Keratinocyte (primary cell): ENCODE measurements at regions not wholly inside any gene's neighbourhood (a gene's known extent, or its start where the extent isn't known, plus 50 kb on each side); places are given as distances from the start of the nearest gene placed in this dataset.

Source experiments
- DNase-seq: peaks from one replicate; pipeline ENCODE4 v3.0.0-alpha.2; 2011; ENCODE audit warnings: low read depth, missing footprints, low spot score
- FAIRE-seq: peaks from 2 replicates; lab custom pipeline; 2011; peaks lifted over from hg19 to GRCh38; lab: Jason Lieb, UNC
- H2AFZ ChIP-seq: 2 replicates; pipeline ENCODE4 v1.6.0; 2012; ENCODE audit warnings: low read length, control low read depth, inconsistent platforms; ENCODE audit not compliant: control insufficient read depth
- H3K27ac ChIP-seq: 2 replicates; pipeline ENCODE4 v1.5.1; 2011; ENCODE audit warnings: low read length; ENCODE audit not compliant: control insufficient read depth, insufficient read depth
- H3K27me3 ChIP-seq: 3 replicates; pipeline ENCODE4 v1.6.0; 2011; ENCODE audit warnings: low read length; ENCODE audit not compliant: control insufficient read depth, insufficient read depth; ENCODE audit errors: extremely low read depth
- H3K36me3 ChIP-seq, 2 experiments: 2 replicates in 1 of 2; 3 replicates in 1 of 2; pipeline ENCODE4 v1.5.1; 2011; ENCODE audit warnings: low read length in 2 of 2, mild to moderate bottlenecking in 1 of 2; ENCODE audit not compliant: control insufficient read depth in 2 of 2, insufficient read depth in 2 of 2; ENCODE audit errors: extremely low read depth in 1 of 2
- H3K4me1 ChIP-seq: 3 replicates; pipeline ENCODE4 v1.5.1; 2011; ENCODE audit warnings: low read length; ENCODE audit not compliant: control insufficient read depth, insufficient read depth; ENCODE audit errors: extremely low read depth
- H3K4me2 ChIP-seq: 3 replicates; pipeline ENCODE4 v1.6.0; 2011; ENCODE audit warnings: low read depth, low read length; ENCODE audit not compliant: control insufficient read depth, insufficient read depth; ENCODE audit errors: extremely low read depth
- H3K4me3 ChIP-seq, 3 experiments: fragments of 200-600 bp in 1 of 3; sonication (generic) in 1 of 3; 2 replicates in 2 of 3; 3 replicates in 1 of 3; pipeline ENCODE4 v1.5.1; 2011 to 2016; ENCODE audit warnings: low read length in 3 of 3, mild to moderate bottlenecking in 3 of 3, control low read depth in 2 of 3, inconsistent platforms in 1 of 3, low read depth in 1 of 3, mixed read lengths in 1 of 3, mixed run types in 1 of 3, moderate library complexity in 1 of 3; ENCODE audit not compliant: control insufficient read depth in 2 of 3, insufficient read depth in 2 of 3; ENCODE audit errors: extremely low read depth in 1 of 3
- H3K79me2 ChIP-seq: 2 replicates; pipeline ENCODE4 v1.6.0; 2012; ENCODE audit warnings: low read length; ENCODE audit not compliant: control insufficient read depth, insufficient read depth
- H3K9ac ChIP-seq: 3 replicates; pipeline ENCODE4 v1.6.0; 2011; ENCODE audit warnings: low read length; ENCODE audit not compliant: control insufficient read depth, insufficient read depth; ENCODE audit errors: extremely low read depth
- H3K9me1 ChIP-seq: 3 replicates; pipeline ENCODE4 v1.6.0; 2011; ENCODE audit warnings: low read length; ENCODE audit not compliant: control insufficient read depth, insufficient read depth; ENCODE audit errors: extremely low read depth
- H3K9me3 ChIP-seq: 2 replicates; pipeline ENCODE4 v1.5.1; 2012; ENCODE audit warnings: low read depth, low read length; ENCODE audit not compliant: control insufficient read depth
- H4K20me1 ChIP-seq: 3 replicates; pipeline ENCODE4 v1.6.0; 2011; ENCODE audit warnings: low read length; ENCODE audit not compliant: control insufficient read depth, insufficient read depth; ENCODE audit errors: extremely low read depth
- EZH2 ChIP-seq: IDR thresholded peaks from one replicate; pipeline ENCODE4 v1.6.1; 2012; ENCODE audit warnings: inconsistent platforms, mild to moderate bottlenecking, low read length, moderate library complexity
- dilution Hi-C: fragments of 300-500 bp; cut with MboI; formaldehyde crosslinking; loops from one replicate; pipeline ENCODE4 v1.7.0; 2020; ENCODE audit warnings: low sequenced_read_pairs; ENCODE audit not compliant: extremely low pct_ligation_motif_present
- TF ChIP-seq, protein P1 (sequence below), 3 experiments: IDR thresholded peaks in 1 of 3; conservative IDR thresholded peaks in 1 of 3; optimal IDR thresholded peaks in 1 of 3; 2 replicates in 2 of 3; 3 replicates in 1 of 3; pipeline versions ENCODE3 to v1.5.1; 2011; ENCODE audit warnings: low read length in 3 of 3, mild to moderate bottlenecking in 3 of 3, moderate library complexity in 2 of 3, control low read depth in 1 of 3, inconsistent platforms in 1 of 3; ENCODE audit not compliant: insufficient read depth in 2 of 3; ENCODE audit errors: extremely low read depth in 1 of 3

DNA sequence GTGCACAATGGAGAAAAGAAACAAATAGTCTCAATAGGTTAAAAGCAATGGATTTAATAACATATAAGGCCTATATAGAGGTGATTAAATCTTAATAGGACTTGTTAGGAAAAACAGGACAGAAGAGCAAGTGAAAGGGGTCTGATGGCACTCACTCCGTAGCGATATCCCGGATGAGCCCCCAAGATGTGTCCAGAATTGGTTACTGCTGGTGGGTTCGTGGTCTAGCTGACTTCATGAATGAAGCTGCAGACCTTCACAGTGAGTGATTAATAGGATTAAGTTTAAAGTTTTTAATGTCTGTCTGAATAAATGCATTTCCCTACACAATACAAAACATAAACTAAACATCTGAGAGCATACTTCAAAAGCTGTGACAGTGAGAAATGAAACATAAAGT is 110.4 kb upstream of the FAM174A start:
- H3K27me3 ChIP-seq = no peaks in the 10 kb centered on the region

GRCh38 chr5:100424017-100424416 is 111.2 kb upstream of the FAM174A start:
- no peak overlapping the region for H3K9ac ChIP-seq
- no peaks in the 10 kb centered on the region for H3K79me2 ChIP-seq
- no peaks in the 10 kb centered on the region for H3K27me3 ChIP-seq
- H2AFZ ChIP-seq = no peak overlapping the region
- H3K4me3 ChIP-seq = no peak overlapping the region
- no peaks in the 10 kb centered on the region for H3K36me3 ChIP-seq
- no peak for DNase-seq
- TF ChIP-seq, protein P1, sequence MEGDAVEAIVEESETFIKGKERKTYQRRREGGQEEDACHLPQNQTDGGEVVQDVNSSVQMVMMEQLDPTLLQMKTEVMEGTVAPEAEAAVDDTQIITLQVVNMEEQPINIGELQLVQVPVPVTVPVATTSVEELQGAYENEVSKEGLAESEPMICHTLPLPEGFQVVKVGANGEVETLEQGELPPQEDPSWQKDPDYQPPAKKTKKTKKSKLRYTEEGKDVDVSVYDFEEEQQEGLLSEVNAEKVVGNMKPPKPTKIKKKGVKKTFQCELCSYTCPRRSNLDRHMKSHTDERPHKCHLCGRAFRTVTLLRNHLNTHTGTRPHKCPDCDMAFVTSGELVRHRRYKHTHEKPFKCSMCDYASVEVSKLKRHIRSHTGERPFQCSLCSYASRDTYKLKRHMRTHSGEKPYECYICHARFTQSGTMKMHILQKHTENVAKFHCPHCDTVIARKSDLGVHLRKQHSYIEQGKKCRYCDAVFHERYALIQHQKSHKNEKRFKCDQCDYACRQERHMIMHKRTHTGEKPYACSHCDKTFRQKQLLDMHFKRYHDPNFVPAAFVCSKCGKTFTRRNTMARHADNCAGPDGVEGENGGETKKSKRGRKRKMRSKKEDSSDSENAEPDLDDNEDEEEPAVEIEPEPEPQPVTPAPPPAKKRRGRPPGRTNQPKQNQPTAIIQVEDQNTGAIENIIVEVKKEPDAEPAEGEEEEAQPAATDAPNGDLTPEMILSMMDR (optimal IDR thresholded peaks at IDR 0.05 in 1 of 3, IDR thresholded peaks at IDR 0.05 in 1 of 3, conservative IDR thresholded peaks at IDR 0.05 in 1 of 3; ENCODE audit: extremely low read depth in 1 of 3, insufficient read depth in 2 of 3, low read length in 3 of 3) = no peak
- no peak for TF ChIP-seq EZH2
- H3K4me1 ChIP-seq = no peaks in the 10 kb centered on the region
- H4K20me1 ChIP-seq = no peaks in the 10 kb centered on the region
- H3K27ac ChIP-seq = no peak overlapping the region
- peaks cover 3% of the 10 kb centered on the region for H3K9me3 ChIP-seq
- FAIRE-seq = no peak
- no peak overlapping the region for H3K4me2 ChIP-seq
- no peaks in the 10 kb centered on the region for H3K9me1 ChIP-seq
- dilution Hi-C loops = no loop called here

More for the DNA sequence above, 110.4 kb upstream of the FAM174A start:
- H3K9me1 ChIP-seq = no peaks in the 10 kb centered on the region
- H3K79me2 ChIP-seq = no peaks in the 10 kb centered on the region
- no peak overlapping the region for H2AFZ ChIP-seq
- no peak for TF ChIP-seq EZH2
- TF ChIP-seq, protein P1 (optimal IDR thresholded peaks at IDR 0.05 in 1 of 3, IDR thresholded peaks at IDR 0.05 in 1 of 3, conservative IDR thresholded peaks at IDR 0.05 in 1 of 3; ENCODE audit: extremely low read depth in 1 of 3, insufficient read depth in 2 of 3, low read length in 3 of 3) = no peak
- no peaks in the 10 kb centered on the region for H4K20me1 ChIP-seq
- FAIRE-seq (no peak), DNase-seq (no peak)
- H3K9ac ChIP-seq = no peak overlapping the region
- no peak overlapping the region for H3K27ac ChIP-seq
- H3K4me3 ChIP-seq = no peak overlapping the region
- H3K9me3 ChIP-seq = peaks cover 3% of the 10 kb centered on the region
- H3K4me1 ChIP-seq = no peaks in the 10 kb centered on the region
- H3K36me3 ChIP-seq = no peaks in the 10 kb centered on the region
- dilution Hi-C loops = no loop called here
- no peak overlapping the region for H3K4me2 ChIP-seq
